RPMI8226 (cell line): ENCODE measurements at regions not wholly inside any gene's neighbourhood (a gene's known extent, or its start where the extent isn't known, plus 50 kb on each side); places are given as distances from the start of the nearest gene placed in this dataset.

Experiments
- DNase-seq: peaks from one replicate; pipeline ENCODE4 v3.0.0-alpha.2; 2015

- no peak for DNase-seq
Measured at GRCh38 chr2:128543646-128544045, 225.0 kb upstream of the HS6ST1 start.

- DNase-seq = no peak
Measured at GRCh38 chr2:128544321-128545037, 225.8 kb upstream of the HS6ST1 start.

DNA sequence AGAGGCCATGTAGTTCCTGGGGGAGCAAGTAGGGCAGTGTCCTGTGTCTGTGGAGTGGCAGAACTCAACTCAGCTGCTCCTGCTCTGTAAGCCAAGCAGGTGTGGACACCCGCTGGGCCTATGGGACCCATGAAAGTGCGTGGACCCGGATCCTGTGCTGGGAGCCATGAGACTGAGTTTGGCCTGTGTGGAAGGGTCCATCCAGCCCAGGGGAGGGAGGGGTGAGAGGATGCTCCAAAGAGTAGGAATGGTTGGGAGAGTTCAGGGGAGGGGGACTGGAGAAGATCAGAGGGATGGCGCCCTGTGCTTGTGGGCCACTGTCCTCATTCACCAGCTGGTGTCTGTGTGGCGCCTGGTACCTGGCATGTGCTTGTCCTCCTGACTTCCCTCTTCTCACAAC, 226.4 kb upstream of the HS6ST1 start:
- no peak for DNase-seq

DNA sequence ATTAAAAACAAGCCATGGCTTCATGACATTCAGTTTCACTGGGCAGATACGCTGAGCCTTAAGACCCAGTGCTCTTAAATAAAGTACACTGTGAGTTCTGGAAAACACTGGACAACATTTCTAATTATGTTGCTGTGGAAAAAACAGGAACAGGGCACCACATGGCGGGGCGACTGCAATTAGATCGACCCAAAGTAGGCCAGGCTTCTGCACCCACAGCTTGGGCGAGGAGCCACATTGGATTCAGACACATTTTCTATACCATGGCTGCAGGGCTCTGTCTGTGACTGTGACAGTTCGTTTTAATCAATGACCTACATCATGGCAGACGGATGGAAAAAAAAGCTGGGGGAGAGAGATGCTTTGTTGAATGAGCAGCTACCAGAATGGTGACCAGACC, 227.2 kb upstream of the HS6ST1 start:
- DNase-seq = no peak

- DNase-seq = no peak
Measured at GRCh38 chr2:128547667-128548066, 229.0 kb upstream of the HS6ST1 start.

GRCh38 chr2:128548461-128548891, 229.8 kb upstream of the HS6ST1 start:
- DNase-seq = no peak

- DNase-seq = no peak
Measured at GRCh38 chr2:128549094-128549493, 230.4 kb upstream of the HS6ST1 start.

GRCh38 chr2:128549646-128550260, 231.1 kb upstream of the HS6ST1 start:
- DNase-seq = no peak

DNA sequence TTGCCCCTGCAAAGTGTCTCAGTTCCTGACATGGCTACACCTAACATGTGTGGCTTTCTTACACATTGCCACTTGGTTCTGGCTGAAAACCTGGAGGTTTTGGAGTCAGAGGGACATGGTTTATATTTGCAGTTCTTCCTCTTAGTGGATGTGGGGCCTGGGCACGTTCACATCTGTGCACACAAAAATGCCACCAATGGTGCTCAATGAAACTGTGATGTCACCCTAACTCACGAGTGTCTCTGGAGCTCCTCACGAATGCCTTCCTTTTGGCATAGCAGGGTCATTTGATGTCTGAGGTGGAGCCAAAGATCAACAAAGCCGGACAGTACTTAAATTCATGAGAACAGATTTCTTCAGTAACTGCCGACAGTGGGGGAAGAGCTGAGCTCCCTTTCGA, 231.7 kb upstream of the HS6ST1 start:
- DNase-seq = no peak

DNA sequence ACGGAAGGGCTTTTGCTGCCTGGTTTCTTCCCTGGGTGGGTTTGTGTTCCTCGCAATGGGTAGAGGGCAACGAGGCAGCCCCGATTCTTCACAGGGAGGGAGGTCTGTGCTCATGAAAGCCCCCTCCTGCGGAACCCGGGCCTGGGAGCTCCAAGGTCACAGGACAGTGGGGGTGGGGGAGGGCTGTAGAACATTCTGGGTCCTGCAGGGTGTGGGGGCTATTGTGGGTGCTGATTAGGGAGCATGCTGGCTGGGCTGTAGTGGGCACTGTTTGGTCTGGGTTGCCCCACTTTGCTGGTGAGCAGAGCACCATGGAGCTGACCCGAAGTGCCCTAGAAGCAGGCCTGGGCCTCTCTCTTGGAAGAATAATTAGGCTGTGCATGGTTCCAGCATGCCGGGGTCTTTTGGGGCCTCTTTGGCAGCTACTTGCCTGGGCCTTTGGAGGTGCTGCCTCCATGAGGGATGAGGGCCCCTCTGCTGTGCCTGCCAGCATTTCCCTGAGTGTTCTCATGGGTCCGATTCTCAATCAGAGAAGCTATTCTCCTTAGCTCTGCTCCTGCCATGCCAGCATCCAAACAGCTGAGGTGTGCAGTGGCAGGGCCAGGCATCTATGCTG, 232.2 kb upstream of the HS6ST1 start:
- DNase-seq = no peak

DNA sequence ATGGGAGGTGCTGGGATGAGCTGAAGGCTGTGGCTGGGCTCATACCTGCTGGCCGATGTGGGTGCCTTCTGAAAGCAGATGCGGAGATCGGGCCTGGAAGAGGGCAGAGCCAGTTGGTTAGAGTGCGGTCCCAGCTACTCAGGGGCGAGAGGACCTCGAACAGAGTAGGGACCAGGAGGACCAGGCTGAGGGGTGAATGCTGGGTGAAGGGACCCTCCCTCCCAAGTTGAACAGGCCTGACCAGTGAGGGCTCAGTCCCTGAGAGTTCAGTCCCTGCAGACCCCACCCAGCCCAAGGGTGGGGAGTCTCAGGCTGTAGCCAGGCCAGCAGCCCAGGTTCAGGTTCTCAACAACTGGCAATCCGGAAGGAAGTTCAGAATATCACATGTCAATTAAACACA, 232.8 kb upstream of the HS6ST1 start:
- no peak for DNase-seq

DNA sequence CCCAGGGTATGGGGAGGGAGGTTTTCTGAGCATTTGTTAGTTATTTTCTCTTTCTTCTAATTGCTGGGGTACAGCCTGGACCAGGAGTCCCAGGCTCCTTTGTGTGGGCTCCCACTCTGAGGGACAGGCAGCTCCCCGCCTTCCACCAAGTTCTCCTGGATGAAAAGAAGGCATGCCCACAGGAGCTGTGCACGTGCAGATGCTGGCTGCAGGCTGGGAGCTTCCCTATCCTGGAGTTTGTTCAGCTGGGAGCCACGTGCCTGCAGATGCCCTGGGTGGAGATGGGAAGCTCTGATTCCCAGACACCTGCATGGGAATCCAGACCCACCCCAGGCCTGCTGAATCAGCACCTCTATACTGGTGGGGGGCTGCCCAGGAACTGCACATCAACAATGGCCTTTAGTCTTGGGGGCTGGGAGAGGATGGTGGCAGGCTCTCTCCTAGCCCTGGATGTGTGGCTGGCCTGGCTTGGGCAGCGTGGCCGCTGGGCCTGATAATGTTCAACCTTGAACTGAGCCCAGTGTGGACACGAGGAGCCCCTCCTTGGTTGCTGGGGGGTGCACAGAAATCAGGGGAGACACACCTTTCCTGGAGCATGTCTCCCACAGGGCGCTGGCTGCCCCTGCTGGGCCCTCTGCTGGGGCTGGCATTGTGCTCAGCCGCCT, 233.6 kb upstream of the HS6ST1 start:
- no peak for DNase-seq

DNA sequence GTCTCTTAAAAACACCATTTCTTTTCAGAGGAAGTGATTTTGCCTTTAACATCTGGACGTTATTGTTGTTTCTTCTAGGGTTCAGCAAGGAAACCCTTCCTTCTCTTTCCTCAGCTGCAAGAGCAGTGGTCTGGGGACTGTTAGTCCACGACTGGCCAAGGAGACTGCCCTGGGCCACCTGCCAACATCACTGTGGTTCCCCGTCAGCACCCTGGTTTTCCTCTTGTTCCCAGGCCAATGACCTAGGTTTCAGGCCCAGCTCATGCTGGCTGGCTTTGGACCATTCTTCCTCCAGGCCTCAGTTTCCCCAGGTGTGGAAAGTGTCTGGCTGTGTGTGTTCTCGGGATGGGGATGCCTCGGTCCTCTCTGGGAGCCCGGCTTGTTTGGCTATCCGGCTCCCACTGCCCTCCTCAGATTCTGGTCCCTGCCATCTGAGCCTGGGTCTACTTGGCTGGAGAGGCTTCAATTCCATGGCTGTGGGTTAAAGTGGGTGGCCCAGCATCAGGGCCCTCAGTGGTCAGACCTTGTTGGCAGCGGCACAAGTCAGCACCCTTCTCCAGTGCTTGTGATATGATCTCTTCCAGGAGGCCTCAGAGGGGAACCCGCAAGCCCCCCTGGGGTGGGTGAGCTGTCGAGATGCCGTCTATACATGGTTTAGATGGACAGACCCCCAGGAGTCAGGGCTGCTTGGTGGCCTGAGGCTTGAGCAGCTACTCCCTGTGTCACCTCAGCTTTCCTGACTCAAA, 234.3 kb upstream of the HS6ST1 start:
- DNase-seq = no peak

GRCh38 chr2:128554151-128554769, 235.6 kb upstream of the HS6ST1 start:
- DNase-seq = no peak

GRCh38 chr2:128555433-128555832, 236.8 kb upstream of the HS6ST1 start:
- no peak for DNase-seq

- no peak for DNase-seq
Measured at GRCh38 chr2:128556089-128556488, 237.4 kb upstream of the HS6ST1 start.

- DNase-seq = no peak
Measured at GRCh38 chr2:128556633-128557032, 238.0 kb upstream of the HS6ST1 start.

DNA sequence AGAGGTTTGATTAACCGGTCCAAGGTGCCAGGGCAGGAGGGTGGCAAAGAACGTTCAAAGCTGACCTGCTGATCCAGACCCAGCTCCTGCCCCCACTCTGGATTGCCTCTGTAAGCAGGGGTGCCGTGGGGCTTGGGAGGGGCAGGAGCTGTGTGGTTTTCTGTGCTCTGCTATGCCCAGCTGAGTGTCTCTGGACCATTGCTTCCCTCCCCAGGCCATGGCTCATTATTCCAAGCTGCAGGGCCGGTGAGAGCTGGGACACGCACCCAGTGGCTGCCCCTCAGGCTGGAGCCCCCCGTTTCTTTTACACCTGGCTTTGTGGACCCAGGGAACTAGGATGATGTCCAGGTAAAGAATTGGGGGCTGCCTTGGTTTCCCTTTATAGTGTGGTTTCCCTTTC, 238.4 kb upstream of the HS6ST1 start:
- DNase-seq = no peak

- DNase-seq = no peak
Measured at GRCh38 chr2:128557831-128558241, 239.2 kb upstream of the HS6ST1 start.

DNA sequence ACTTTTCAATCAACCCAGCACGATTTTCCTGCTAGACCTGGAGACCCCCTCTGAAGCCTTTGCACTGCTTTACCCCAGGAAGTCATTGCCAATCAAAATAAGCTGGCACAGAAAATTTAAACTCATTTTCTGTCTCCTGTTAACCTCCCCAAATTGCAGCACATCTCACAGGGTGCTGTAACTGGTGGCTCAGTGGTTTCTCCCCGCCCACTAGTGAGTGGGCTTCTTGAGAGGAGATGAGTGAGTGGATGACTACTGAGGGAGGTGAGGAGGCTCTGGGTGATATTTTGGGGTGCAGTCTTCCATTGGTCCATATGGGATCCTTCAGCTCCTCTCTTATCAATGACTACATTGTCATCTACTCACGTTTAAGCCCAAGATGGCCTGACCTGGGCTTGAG, 239.8 kb upstream of the HS6ST1 start:
- DNase-seq = no peak

DNA sequence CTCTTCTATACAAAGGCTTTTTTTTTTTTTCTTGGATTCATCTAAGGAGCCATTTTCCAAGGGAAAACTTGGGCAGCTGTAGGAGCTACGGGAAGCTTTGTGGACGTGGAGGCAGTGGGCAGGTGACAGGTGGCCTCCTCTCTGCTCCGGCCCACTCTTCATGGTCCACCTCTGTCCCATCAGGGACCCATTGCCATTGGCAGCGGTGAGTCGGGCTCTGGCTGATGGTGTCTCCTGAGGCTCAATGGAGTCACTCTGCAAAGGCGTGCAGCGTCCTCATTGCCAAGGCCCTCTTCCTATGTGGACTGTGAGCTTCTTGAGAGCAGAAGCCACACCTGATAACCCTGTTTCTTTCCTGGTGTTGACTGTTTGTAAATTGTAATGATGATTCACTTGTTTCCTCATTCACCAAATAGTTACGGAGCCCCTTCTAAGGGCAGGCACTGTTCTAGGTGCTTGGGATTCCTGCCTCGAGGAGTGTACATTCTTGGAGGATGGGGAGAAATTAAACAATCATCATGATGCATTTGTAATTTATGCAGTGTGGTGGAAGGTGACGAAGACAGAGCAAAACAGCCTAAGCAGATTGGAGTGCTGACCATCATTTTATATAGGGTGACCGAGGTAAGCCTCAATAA, 240.3 kb upstream of the HS6ST1 start:
- no peak for DNase-seq
